Hepatocyte (in vitro differentiated cells): ENCODE measurements at regions not wholly inside any gene's neighbourhood (a gene's known extent, or its start where the extent isn't known, plus 50 kb on each side); places are given as distances from the start of the nearest gene placed in this dataset.

ENCODE experiments used
- DNase-seq: peaks from one replicate; pipeline ENCODE4 v3.0.0-alpha.2; 2016; ENCODE audit warnings: low spot score
- H2AFZ ChIP-seq: fragments of 200-600 bp; sonication (generic); 2 replicates; pipeline ENCODE4 v1.6.0; 2016; ENCODE audit warnings: antibody characterized with exemption, mild to moderate bottlenecking
- H3K27ac ChIP-seq: fragments of 200-600 bp; sonication (generic); 2 replicates; pipeline ENCODE4 v1.5.1; 2016; ENCODE audit warnings: mild to moderate bottlenecking
- H3K27me3 ChIP-seq: fragments of 200-600 bp; sonication (generic); 2 replicates; pipeline ENCODE4 v1.6.1; 2016
- H3K36me3 ChIP-seq: fragments of 200-600 bp; sonication (generic); replicated peaks from 2 replicates; pipeline ENCODE4 v1.5.1; 2016; ENCODE audit warnings: low read depth; ENCODE audit not compliant: insufficient read depth
- H3K4me1 ChIP-seq: fragments of 200-600 bp; sonication (generic); 2 replicates; pipeline ENCODE4 v1.5.1; 2016; ENCODE audit warnings: mild to moderate bottlenecking, moderate library complexity; ENCODE audit not compliant: insufficient read depth
- H3K4me2 ChIP-seq: fragments of 200-600 bp; sonication (generic); 2 replicates; pipeline ENCODE4 v1.6.0; 2016
- H3K4me3 ChIP-seq: fragments of 200-600 bp; sonication (generic); 2 replicates; pipeline ENCODE4 v1.5.1; 2016; ENCODE audit warnings: mild to moderate bottlenecking
- H3K79me2 ChIP-seq: fragments of 200-600 bp; sonication (generic); 2 replicates; pipeline ENCODE4 v1.6.0; 2017; ENCODE audit warnings: mild to moderate bottlenecking
- H3K9me2 ChIP-seq: fragments of 200-600 bp; sonication (generic); replicated peaks from 2 replicates; pipeline ENCODE4 v1.6.0; 2017; ENCODE audit warnings: mild to moderate bottlenecking; ENCODE audit not compliant: insufficient read depth
- H3K9me3 ChIP-seq: fragments of 200-600 bp; sonication (generic); 2 replicates; pipeline ENCODE4 v1.5.1; 2016; ENCODE audit warnings: low read depth, mild to moderate bottlenecking
- H4K20me1 ChIP-seq: fragments of 200-600 bp; sonication (generic); 2 replicates; pipeline ENCODE4 v1.6.0; 2016; ENCODE audit warnings: mild to moderate bottlenecking; ENCODE audit not compliant: insufficient read depth, poor library complexity, severe bottlenecking
- EZH2 ChIP-seq: fragments of 200-600 bp; sonication (generic); IDR thresholded peaks from 2 replicates; pipeline ENCODE4 v1.6.1; 2016; ENCODE audit warnings: antibody characterized with exemption, mild to moderate bottlenecking, borderline replicate concordance
- EZH2phosphoT487 ChIP-seq: fragments of 200-600 bp; sonication (generic); IDR thresholded peaks from one replicate; pipeline ENCODE4 v1.6.1; 2018; ENCODE audit warnings: antibody characterized with exemption, mild to moderate bottlenecking, low read depth, moderate library complexity; ENCODE audit not compliant: unreplicated experiment, severe bottlenecking
- WGBS: methylation state at CpG from one replicate; pipeline ENCODE4 v1.1.6; 2016; ENCODE audit warnings: low lambda C conversion rate; ENCODE audit errors: missing lambda C conversion rate; 5-methylcytosine and 5-hydroxymethylcytosine counted together
- TF ChIP-seq, protein P1 (sequence below): fragments of 200-600 bp; sonication (generic); IDR thresholded peaks from 2 replicates; pipeline ENCODE4 v1.5.1; 2016; ENCODE audit warnings: antibody characterized with exemption, mild to moderate bottlenecking; ENCODE audit not compliant: poor library complexity

DNA sequence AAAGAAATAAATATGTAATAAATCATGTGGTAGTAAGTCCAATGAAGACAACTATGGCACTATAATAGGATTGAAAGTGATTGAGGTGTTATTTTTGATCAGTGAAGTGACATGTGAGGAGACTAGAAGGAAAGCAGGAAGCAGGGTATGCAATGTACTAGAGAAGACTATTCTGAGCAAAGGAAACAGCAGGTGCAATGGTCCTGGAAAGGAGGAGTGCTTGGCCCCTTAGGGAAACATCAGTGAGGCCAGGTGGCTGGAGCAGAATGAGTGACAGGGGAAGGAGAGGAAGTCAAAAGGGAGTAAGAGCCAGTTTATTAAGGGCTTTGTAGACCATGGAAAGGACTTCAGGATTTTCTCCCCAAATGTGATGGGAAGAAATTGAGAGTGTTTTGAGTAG lies 207.6 kb upstream of the HCCS start:
- TF ChIP-seq EZH2phosphoT487: no peak
- no peak for TF ChIP-seq EZH2
- TF ChIP-seq, protein P1, sequence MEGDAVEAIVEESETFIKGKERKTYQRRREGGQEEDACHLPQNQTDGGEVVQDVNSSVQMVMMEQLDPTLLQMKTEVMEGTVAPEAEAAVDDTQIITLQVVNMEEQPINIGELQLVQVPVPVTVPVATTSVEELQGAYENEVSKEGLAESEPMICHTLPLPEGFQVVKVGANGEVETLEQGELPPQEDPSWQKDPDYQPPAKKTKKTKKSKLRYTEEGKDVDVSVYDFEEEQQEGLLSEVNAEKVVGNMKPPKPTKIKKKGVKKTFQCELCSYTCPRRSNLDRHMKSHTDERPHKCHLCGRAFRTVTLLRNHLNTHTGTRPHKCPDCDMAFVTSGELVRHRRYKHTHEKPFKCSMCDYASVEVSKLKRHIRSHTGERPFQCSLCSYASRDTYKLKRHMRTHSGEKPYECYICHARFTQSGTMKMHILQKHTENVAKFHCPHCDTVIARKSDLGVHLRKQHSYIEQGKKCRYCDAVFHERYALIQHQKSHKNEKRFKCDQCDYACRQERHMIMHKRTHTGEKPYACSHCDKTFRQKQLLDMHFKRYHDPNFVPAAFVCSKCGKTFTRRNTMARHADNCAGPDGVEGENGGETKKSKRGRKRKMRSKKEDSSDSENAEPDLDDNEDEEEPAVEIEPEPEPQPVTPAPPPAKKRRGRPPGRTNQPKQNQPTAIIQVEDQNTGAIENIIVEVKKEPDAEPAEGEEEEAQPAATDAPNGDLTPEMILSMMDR: no peak
- no peak overlapping the region for H2AFZ ChIP-seq
- H3K79me2 ChIP-seq: no peaks in the 10 kb centered on the region

DNA sequence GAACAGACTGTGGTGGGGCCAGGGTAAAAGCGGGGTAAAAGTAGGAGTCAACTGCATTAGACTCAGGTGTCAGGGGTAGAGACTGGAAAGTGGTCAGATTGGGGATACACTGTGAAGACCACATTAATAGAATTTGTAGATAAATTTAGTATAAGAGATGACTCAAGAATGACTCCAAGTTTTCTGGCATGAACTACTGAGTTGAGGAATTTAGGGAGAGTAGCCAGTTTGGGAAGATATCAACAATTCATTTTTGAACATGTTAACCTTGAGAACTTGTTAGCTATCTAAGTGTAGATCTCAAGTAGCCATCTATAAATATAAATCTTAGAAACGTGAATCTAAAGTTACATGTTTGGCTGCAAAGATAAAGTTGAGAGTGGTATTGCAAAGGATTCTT lies 206.9 kb upstream of the HCCS start:
- Histone ChIP-seq H3K79me2 (no peaks in the 10 kb centered on the region), H3K9me2 (no peaks in the 10 kb centered on the region), H3K4me2 (no peak overlapping the region), H3K36me3 (no peaks in the 10 kb centered on the region), H3K27me3 (no peaks in the 10 kb centered on the region), H3K9me3 (peaks cover 9% of the 10 kb centered on the region), H4K20me1 (no peaks in the 10 kb centered on the region), H3K4me3 (no peak overlapping the region), H2AFZ (no peak overlapping the region), H3K4me1 (no peaks in the 10 kb centered on the region), H3K27ac (no peak overlapping the region)
- DNase-seq: no peak
- TF ChIP-seq, protein P1: no peak
- WGBS: 63% methylated on average over 2 of the region's 2 CpGs

More for the DNA sequence above, 207.6 kb upstream of the HCCS start:
- no peaks in the 10 kb centered on the region for H4K20me1 ChIP-seq
- no peak overlapping the region for H3K4me3 ChIP-seq
- H3K27me3 ChIP-seq: no peaks in the 10 kb centered on the region
- no peaks in the 10 kb centered on the region for H3K4me1 ChIP-seq
- DNase-seq: no peak
- no peak overlapping the region for H3K27ac ChIP-seq
- peaks cover 9% of the 10 kb centered on the region for H3K9me3 ChIP-seq
- H3K9me2 ChIP-seq: no peaks in the 10 kb centered on the region
- H3K36me3 ChIP-seq: no peaks in the 10 kb centered on the region
- H3K4me2 ChIP-seq: no peak overlapping the region

DNA sequence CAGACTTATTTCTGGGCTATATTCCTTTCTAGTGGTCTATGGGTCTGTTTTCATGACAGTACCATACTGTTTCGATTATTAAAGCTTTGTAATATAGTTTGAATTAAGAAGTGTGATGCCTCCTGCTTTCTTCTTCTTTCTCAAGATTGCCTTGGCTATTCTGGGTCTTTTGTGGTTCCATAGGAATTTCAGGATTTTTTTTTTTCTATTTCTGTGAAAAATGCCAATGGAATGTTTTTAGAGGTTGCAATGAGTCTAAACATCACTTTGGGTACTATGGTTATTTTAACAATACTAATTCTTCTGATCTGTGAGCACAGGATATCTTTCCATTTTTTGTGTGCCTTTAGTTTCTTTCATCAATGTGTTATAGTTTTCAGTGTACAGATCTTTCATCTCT lies 204.3 kb upstream of the HCCS start:
- no peak overlapping the region for H2AFZ ChIP-seq
- H3K4me1 ChIP-seq: no peaks in the 10 kb centered on the region
- H4K20me1 ChIP-seq: no peaks in the 10 kb centered on the region
- no peak overlapping the region for H3K4me3 ChIP-seq
- H3K27ac ChIP-seq: no peak overlapping the region
- no peak overlapping the region for H3K4me2 ChIP-seq
- no peaks in the 10 kb centered on the region for H3K36me3 ChIP-seq
- DNase-seq: no peak
- WGBS: 63% methylated on average over 1 of the region's 1 CpG
- H3K9me3 ChIP-seq: peaks cover 9% of the 10 kb centered on the region
- H3K27me3 ChIP-seq: no peaks in the 10 kb centered on the region
- no peaks in the 10 kb centered on the region for H3K79me2 ChIP-seq
- no peak for TF ChIP-seq EZH2
- TF ChIP-seq EZH2phosphoT487: no peak
- TF ChIP-seq, protein P1: no peak
- H3K9me2 ChIP-seq: no peaks in the 10 kb centered on the region

DNA sequence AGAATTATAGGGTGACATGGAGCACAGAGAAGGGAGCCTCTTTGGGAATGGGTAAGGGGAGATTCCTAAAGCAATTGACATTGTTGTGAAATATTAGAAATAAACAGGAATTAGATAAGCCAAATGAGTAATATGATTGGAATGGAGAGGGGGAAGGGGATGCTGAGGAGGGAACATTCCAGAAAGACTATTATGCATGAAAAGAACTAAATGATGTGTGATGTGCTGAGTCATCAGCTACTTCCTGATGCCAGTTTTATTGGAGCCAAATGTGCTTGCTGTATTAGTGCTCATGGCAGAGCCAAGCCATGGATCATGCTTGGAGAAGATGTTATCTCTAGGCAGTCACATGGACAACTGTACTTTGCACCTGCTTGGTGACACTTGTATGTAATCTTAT lies 189.0 kb upstream of the HCCS start:
- H3K4me3 ChIP-seq: no peak overlapping the region
- peak; percentile 48 for DNase-seq

More for the DNA sequence above, 189.0 kb upstream of the HCCS start:
- Histone ChIP-seq H3K9me2 (no peaks in the 10 kb centered on the region), H3K9me3 (no peaks in the 10 kb centered on the region), H3K27ac (peak overlapping the region; percentile 69), H3K79me2 (no peaks in the 10 kb centered on the region), H3K4me2 (no peak overlapping the region), H2AFZ (no peak overlapping the region), H3K27me3 (no peaks in the 10 kb centered on the region), H3K36me3 (no peaks in the 10 kb centered on the region), H4K20me1 (no peaks in the 10 kb centered on the region), H3K4me1 (no peaks in the 10 kb centered on the region)
- no peak for TF ChIP-seq EZH2
- TF ChIP-seq EZH2phosphoT487: no peak
- TF ChIP-seq, protein P1: no peak
